Dedifferentiated amniotic fluid mesenchymal stem cell (primary cell): ENCODE measurements at regions not wholly inside any gene's neighbourhood (a gene's known extent, or its start where the extent isn't known, plus 50 kb on each side); places are given as distances from the start of the nearest gene placed in this dataset.

ENCODE experiments used
- DNase-seq: peaks from one replicate; pipeline ENCODE4 v3.0.0-alpha.2; 2016; ENCODE audit errors: extremely low spot score

DNA sequence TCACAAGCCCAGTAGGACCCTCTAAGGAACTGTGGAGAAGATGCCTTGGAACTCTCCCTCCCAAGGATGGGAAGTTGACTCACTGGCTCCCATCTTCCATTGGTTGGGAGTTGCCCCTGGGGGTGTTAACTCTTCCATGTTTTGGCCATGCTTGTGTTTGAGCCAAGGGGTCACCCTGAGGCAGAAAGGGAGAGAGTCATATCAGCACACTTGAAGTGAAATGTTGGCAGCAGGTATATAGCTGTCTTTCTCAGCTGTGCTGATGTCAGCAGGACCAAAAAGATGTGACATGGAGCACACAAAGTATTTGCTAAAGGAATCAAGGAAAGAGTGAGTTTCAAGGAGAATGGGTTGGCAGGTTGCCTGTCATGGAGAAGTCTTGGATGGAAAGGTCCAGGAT lies 359.4 kb downstream of the RPS24 start:
- no peak for DNase-seq

- no peak for DNase-seq
Observed at GRCh38 chr10:78394047-78394446, 360.4 kb downstream of the RPS24 start.

- DNase-seq = no peak
Observed at GRCh38 chr10:78395162-78395561, 361.5 kb downstream of the RPS24 start.

GRCh38 chr10:78396754-78397153 lies 363.1 kb downstream of the RPS24 start:
- no peak for DNase-seq

- DNase-seq = no peak
Observed at GRCh38 chr10:78397786-78398185, 364.1 kb downstream of the RPS24 start.

- no peak for DNase-seq
Observed at GRCh38 chr10:78398382-78398781, 364.7 kb downstream of the RPS24 start.

DNA sequence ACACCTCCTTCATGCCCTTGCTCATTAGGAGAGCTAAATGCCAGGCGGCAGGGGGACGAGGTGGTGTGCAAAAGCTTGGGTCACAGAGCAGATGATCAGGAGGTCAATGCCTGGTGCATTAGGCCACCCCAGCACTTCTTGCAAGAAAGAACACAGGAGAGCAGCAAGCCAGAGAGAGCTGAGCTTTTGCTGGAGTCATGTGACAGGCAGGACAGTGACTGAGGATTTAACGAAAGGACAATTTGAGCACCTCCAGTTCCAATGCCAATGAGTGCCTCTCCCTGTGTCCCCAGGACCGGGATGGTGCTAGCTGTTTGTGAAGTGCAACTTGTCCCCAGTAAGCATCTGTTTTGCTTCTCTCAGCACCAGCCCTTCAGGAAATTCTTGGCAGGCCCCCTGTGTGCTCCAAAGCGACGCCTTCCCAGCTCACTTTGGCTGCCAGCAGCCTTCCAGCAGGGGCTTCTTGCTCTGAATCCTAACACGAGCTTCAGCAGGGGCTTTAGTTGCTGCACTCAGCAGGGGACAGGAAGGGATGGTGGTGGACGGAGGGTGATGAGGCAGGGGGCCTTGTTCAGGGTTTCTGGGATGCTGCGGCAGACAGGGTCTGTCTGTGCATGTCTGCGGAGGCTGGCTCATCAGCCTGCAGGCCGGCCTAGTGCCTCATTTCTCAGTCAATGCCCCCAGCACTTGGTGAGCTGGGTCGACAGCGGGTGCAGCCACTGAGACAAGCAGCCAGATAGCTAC lies 368.1 kb downstream of the RPS24 start:
- no peak for DNase-seq

- no peak for DNase-seq
Observed at GRCh38 chr10:78402591-78402990, 368.9 kb downstream of the RPS24 start.

DNA sequence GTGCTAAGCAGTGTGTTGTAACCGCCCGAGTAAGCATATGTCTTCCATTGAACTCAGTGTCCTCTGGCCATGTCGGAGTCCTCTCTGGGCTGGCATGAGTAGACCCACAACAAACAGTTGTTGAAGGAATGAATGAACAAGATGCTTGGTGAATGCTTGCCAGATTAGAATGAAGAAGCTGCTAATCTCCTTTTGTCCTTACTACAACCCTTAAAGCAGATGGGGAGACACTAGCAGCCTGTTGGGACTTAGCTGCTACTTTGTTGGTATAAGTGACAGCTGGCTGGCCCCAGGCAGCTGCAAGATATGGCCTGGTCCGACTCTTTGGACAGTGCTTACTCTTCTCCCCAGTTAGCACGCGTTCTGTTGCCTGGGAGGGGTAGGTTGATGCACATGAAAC lies 370.1 kb downstream of the RPS24 start:
- DNase-seq = no peak

DNA sequence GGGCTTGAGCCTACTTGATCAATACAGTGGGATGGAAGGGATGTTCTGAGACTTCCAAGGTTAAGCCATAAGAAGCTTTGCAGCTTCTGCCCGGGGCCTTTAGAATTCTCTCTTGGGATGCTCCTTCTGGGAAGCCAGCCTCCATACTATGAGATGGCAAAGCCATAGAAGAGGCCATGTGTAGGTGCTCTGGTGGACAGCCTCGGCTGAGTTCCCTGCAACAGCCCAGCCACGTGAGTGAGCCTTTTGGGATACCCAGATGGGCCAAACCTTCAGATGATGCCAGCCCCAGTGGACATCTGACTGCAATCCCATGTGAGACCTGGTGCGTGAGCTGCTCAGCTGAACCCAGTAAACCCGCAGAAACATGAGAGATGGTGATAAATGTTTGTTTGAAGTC lies 370.6 kb downstream of the RPS24 start:
- no peak for DNase-seq

- DNase-seq = no peak
Observed at GRCh38 chr10:78405231-78405630, 371.6 kb downstream of the RPS24 start.

- no peak for DNase-seq
Observed at GRCh38 chr10:78405736-78406135, 372.1 kb downstream of the RPS24 start.

DNA sequence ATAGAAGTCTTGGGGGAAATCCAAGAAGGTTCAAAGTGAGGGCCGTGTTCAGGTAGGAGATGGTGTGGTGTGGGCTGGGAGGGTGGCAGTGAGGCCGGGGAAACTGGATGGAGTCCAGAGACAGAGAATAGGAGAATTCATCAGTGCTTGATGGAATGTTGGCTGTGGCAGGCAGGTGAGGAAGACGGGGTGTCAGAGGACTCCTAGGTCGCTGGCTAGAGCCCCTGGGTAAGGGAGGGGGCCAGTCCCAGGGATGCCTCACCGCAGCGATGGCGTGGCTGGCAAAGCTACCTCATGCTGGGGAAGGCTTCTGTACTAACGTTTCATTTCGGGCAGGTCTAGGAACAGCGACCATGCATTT lies 373.0 kb downstream of the RPS24 start:
- no peak for DNase-seq

DNA sequence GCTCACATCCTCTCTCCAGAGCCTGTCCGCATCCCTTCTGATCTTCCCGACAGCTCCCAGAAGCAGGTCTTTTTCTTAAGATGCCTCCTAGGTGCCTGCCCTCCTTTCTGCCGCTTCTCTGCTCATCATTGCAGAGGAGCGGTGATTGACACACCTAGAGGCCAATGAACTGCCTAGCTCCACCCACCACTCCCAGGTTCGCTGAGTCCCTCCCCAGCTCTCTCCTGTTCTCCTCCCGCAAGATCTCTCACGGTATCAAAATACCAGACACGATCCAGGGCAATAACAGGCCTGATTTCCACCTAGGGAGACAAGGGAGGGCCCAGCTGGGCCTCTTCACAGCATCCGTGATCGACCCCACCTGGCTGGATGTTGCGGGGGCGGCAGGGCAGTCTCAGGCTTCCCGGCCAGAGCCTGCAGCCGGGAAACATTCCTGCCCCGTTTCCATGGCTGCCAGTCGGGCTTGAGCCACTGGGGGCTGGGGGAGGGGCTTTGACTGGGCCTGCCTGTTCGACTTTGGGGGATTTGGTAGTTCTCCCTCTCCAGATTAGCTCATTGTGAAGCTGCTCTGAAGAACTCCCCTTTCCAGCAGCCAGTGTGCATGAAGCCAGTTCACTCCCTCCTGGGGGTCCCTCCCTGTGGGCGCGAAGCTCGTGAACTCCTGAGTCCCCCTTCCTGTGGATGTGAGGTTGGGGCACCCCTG lies 373.5 kb downstream of the RPS24 start:
- no peak for DNase-seq

DNA sequence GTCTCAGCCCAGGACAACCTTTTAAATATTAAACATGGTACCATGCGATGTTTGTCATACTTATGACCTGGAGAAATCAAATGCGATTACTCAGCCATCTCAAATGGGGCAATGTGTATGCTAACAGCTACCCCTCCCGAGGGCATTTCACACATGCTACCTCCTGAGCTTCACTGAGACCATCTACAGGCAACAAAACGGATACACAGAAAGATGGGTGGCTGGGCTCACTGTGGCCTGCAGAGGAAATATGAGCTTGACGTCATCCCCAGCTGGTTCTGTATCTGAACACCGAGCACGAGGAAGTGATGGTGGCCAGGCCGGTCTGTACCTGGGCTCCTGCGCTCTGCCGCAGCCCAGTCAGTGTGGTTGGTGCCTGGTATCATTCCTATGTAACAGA lies 374.3 kb downstream of the RPS24 start:
- no peak for DNase-seq

DNA sequence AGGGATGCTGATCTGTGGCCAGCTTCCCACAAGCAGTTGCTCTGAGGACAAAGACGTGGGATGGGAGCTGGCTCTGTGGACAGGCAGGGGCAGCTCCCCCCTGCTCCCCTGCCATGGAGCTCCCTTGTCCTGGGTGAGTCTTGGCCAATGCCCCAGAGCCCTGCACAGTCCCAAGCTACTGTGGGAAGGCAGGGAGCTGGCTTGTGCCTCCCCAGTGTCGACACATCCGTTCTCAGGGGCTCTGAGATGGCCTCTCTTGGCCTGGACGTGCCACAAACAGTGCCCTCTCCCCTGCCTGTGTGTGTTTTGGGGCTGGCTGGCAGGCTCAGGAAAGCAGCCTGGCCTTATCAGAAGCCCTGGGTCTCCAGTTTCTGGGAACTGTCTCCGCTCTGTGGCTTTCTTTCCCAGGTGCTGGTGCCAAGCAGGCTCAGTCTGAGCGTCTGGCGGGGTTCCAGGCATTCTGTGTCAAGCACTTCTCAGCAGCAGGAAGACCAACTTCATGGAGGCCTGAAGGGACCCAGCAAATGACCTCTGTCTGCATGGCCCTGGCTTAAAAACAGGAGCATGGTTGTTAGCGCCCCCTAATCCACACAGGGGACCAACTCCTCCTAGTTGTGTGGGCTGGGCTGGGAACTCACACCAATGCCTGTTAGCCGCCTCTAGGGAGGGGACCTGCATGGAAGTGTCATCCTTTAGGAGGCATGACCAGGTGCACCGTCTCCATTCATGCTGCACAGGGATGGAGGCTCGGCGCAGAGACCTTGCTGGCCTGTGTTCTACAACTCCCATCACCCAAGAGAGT lies 375.2 kb downstream of the RPS24 start:
- DNase-seq = no peak

GRCh38 chr10:78410046-78410965 lies 376.6 kb downstream of the RPS24 start:
- no peak for DNase-seq

- DNase-seq = no peak
Observed at GRCh38 chr10:78411716-78412115, 378.1 kb downstream of the RPS24 start.

DNA sequence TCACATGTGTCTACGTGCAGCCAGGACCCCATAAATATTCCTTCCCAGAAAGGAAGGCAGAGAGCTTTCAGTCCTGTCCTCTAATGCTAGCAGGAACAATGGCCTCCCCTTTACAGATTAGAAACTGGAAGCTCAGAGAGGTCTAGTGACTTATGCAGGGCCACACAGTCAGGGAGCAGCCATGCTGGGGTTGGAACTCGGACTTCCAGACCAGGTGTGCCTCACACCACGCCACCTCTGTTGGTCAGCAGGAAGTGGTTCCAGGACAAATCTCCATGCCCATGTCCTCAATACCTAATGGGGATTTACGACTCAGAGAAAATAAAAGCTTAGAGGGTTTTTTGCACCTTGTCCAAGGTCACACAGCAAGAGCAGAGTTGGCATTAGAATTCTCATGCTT lies 378.9 kb downstream of the RPS24 start:
- no peak for DNase-seq

- no peak for DNase-seq
Observed at GRCh38 chr10:78413076-78414055, 379.7 kb downstream of the RPS24 start.

GRCh38 chr10:78414380-78414779 lies 380.7 kb downstream of the RPS24 start:
- no peak for DNase-seq
